ENCODE measurements at regions not wholly inside any gene's neighbourhood (a gene's known extent, or its start where the extent isn't known, plus 50 kb on each side); places are given as distances from the start of the nearest gene placed in this dataset.
"Not testable (repeated sequence)": the region's sequence is repeated elsewhere in the genome, so short reads cannot be mapped to it uniquely, and the experiment has no call there.

GRCh38 chr6:9921366-9921765 is 493.5 kb downstream of the TFAP2A start:
- no peak for DNase-seq (ENCODE audit: extremely low read depth in 1 of 11, low read depth in 9 of 11, low spot score in 4 of 11)

GRCh38 chr6:9914951-9915350 is 499.9 kb downstream of the TFAP2A start:
- no peak for DNase-seq (ENCODE audit: extremely low read depth in 1 of 11, low read depth in 9 of 11, low spot score in 4 of 11)

- DNase-seq (ENCODE audit: extremely low read depth in 1 of 11, low read depth in 9 of 11, low spot score in 4 of 11) = no peak
Observed at GRCh38 chr6:9901376-9901775, 513.5 kb downstream of the TFAP2A start.

GRCh38 chr6:9896806-9897205 is 518.1 kb downstream of the TFAP2A start:
- DNase-seq (ENCODE audit: extremely low read depth in 1 of 11, low read depth in 9 of 11, low spot score in 4 of 11) = no peak

- DNase-seq (ENCODE audit: extremely low read depth in 1 of 11, low read depth in 9 of 11, low spot score in 4 of 11) = no peak
Observed at GRCh38 chr6:9890893-9891292, 524.0 kb downstream of the TFAP2A start.

- no peak for DNase-seq (ENCODE audit: extremely low read depth in 1 of 11, low read depth in 9 of 11, low spot score in 4 of 11)
Observed at GRCh38 chr6:9890469-9890868, 524.4 kb downstream of the TFAP2A start.

GRCh38 chr6:9878535-9878934 is 536.3 kb downstream of the TFAP2A start:
- no peak for DNase-seq (ENCODE audit: extremely low read depth in 1 of 11, low read depth in 9 of 11, low spot score in 4 of 11)

- DNase-seq (ENCODE audit: extremely low read depth in 1 of 11, low read depth in 9 of 11, low spot score in 4 of 11) = no peak
Observed at GRCh38 chr6:9875605-9876353, 539.1 kb downstream of the TFAP2A start.

GRCh38 chr6:9862603-9863167 is 552.2 kb downstream of the TFAP2A start:
- DNase-seq (ENCODE audit: extremely low read depth in 1 of 11, low read depth in 9 of 11, low spot score in 4 of 11) = no peak

GRCh38 chr6:9851541-9852380 is 563.1 kb downstream of the TFAP2A start:
- DNase-seq (ENCODE audit: extremely low read depth in 1 of 11, low read depth in 9 of 11, low spot score in 4 of 11) = no peak

GRCh38 chr6:9851006-9851405 is 563.9 kb downstream of the TFAP2A start:
- no peak for DNase-seq (ENCODE audit: extremely low read depth in 1 of 11, low read depth in 9 of 11, low spot score in 4 of 11)

GRCh38 chr6:9848094-9848493 is 566.8 kb downstream of the TFAP2A start:
- no peak for DNase-seq (ENCODE audit: extremely low read depth in 1 of 11, low read depth in 9 of 11, low spot score in 4 of 11)

GRCh38 chr6:9841886-9842725 is 572.8 kb downstream of the TFAP2A start:
- no peak for DNase-seq (ENCODE audit: extremely low read depth in 1 of 11, low read depth in 9 of 11, low spot score in 4 of 11)

GRCh38 chr6:9834233-9834632 is 580.6 kb downstream of the TFAP2A start:
- DNase-seq (ENCODE audit: extremely low read depth in 1 of 11, low read depth in 9 of 11, low spot score in 4 of 11) = no peak

- no peak for DNase-seq (ENCODE audit: extremely low read depth in 1 of 11, low read depth in 9 of 11, low spot score in 4 of 11)
Observed at GRCh38 chr6:9831783-9832182, 583.1 kb downstream of the TFAP2A start.

GRCh38 chr6:9830808-9831207 is 584.1 kb downstream of the TFAP2A start:
- DNase-seq (ENCODE audit: extremely low read depth in 1 of 11, low read depth in 9 of 11, low spot score in 4 of 11) = no peak

GRCh38 chr6:9825526-9825925 is 589.3 kb downstream of the TFAP2A start:
- DNase-seq (ENCODE audit: extremely low read depth in 1 of 11, low read depth in 9 of 11, low spot score in 4 of 11) = no peak

GRCh38 chr6:9810727-9811126 is 604.1 kb downstream of the TFAP2A start:
- DNase-seq (ENCODE audit: extremely low read depth in 1 of 11, low read depth in 9 of 11, low spot score in 4 of 11) = not testable (repeated sequence)

GRCh38 chr6:9810286-9810685 is 604.6 kb downstream of the TFAP2A start:
- DNase-seq (ENCODE audit: extremely low read depth in 1 of 11, low read depth in 9 of 11, low spot score in 4 of 11) = no peak

Data from renal cortex interstitium (tissue), 11 donors.